RWPE1 (cell line): ENCODE measurements at regions not wholly inside any gene's neighbourhood (a gene's known extent, or its start where the extent isn't known, plus 50 kb on each side); places are given as distances from the start of the nearest gene placed in this dataset.

Experiments
- CTCF ChIA-PET: fragments of 350-600 bp; sonication (Branson Sonifier 250); formaldehyde crosslinking; extraction: SDS; loops from one replicate; lab custom pipeline; 2021; lab: Yijun Ruan, JAX
- POLR2A ChIA-PET: fragments of 400-600 bp; formaldehyde crosslinking; extraction: SDS; loops from one replicate; lab custom pipeline; 2020; ENCODE audit warnings: antibody characterized with exemption; ENCODE audit not compliant: low non-redundant PET; lab: Yijun Ruan, JAX
- DNase-seq: peaks from one replicate; pipeline ENCODE4 v3.0.0; 2012; ENCODE audit warnings: low spot score
- H3K27ac ChIP-seq: fragments of 450-650 bp; 2 replicates; pipeline ENCODE4 v1.5.1; 2017
- TF ChIP-seq, protein P1 (sequence below): fragments of 450-650 bp; conservative IDR thresholded peaks from 2 replicates; pipeline ENCODE4 v1.5.1; 2017; ENCODE audit warnings: low read depth, mild to moderate bottlenecking

DNA sequence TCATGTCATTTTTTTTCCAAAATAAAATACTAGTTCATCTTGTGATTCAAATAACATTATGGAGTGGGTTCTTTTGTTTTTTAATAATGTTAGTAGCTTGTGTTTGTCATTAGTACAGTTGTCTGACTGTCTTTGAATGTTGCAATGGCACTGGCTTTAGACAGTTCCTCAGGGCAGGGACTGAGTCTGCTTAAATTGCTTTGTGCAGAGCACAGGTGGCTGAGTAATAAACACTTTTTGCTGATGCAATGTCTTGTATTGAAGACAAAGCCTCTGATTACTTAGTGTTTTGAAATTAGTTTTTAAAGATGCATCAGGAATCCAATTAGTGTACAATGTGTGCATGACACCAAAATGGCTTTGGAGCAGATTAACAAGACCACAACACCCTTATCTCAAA lies 88.7 kb upstream of the PCDH9 start:
- no peak for DNase-seq
- TF ChIP-seq, protein P1, sequence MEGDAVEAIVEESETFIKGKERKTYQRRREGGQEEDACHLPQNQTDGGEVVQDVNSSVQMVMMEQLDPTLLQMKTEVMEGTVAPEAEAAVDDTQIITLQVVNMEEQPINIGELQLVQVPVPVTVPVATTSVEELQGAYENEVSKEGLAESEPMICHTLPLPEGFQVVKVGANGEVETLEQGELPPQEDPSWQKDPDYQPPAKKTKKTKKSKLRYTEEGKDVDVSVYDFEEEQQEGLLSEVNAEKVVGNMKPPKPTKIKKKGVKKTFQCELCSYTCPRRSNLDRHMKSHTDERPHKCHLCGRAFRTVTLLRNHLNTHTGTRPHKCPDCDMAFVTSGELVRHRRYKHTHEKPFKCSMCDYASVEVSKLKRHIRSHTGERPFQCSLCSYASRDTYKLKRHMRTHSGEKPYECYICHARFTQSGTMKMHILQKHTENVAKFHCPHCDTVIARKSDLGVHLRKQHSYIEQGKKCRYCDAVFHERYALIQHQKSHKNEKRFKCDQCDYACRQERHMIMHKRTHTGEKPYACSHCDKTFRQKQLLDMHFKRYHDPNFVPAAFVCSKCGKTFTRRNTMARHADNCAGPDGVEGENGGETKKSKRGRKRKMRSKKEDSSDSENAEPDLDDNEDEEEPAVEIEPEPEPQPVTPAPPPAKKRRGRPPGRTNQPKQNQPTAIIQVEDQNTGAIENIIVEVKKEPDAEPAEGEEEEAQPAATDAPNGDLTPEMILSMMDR: no peak
- CTCF ChIA-PET: no interaction called here
- no peak overlapping the region for H3K27ac ChIP-seq
- POLR2A ChIA-PET: no interaction called here

DNA sequence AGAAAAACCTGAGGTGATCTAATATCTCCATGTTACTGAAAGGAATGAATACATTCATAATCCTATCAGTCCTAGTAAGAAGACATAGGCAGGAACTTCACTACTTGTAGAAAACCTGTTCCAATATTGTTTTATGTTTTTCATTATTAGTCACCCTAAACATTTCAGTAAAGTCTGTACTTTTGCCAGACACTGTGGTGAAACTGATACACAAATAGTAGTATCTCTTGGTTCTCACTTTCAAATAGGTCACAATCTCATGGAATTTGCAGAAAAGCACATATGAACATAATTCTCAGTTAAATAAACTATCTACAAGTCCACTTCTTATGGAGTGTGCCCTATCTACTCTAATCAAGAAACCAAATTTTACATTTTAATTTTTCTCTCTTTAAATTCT lies 88.3 kb upstream of the PCDH9 start:
- no peak overlapping the region for H3K27ac ChIP-seq
- CTCF ChIA-PET: no interaction called here
- DNase-seq: no peak
- TF ChIP-seq, protein P1: no peak
- POLR2A ChIA-PET: no interaction called here

DNA sequence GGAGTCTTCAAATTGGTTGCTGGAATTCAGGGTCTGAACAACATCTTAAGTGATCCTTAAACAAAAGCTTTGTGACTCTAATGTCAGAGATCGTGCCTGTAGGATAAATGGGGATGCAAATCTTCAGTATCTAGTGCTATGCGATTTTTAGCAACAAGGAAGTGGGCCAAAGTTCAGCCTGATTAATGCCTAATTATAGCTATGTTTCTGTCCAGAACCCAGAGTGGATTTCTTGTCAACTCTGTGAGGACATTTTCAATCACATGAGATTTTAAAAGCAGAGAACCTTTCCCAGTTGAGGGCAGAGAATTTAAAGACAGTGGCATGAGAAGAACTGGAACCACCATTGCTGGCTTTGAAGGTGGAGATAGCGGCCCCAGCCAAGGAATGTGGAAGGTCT lies 84.3 kb upstream of the PCDH9 start:
- ChIA-PET POLR2A (no interaction called here), CTCF (no interaction called here)
- TF ChIP-seq, protein P1: no peak
- H3K27ac ChIP-seq: no peak overlapping the region
- no peak for DNase-seq

DNA sequence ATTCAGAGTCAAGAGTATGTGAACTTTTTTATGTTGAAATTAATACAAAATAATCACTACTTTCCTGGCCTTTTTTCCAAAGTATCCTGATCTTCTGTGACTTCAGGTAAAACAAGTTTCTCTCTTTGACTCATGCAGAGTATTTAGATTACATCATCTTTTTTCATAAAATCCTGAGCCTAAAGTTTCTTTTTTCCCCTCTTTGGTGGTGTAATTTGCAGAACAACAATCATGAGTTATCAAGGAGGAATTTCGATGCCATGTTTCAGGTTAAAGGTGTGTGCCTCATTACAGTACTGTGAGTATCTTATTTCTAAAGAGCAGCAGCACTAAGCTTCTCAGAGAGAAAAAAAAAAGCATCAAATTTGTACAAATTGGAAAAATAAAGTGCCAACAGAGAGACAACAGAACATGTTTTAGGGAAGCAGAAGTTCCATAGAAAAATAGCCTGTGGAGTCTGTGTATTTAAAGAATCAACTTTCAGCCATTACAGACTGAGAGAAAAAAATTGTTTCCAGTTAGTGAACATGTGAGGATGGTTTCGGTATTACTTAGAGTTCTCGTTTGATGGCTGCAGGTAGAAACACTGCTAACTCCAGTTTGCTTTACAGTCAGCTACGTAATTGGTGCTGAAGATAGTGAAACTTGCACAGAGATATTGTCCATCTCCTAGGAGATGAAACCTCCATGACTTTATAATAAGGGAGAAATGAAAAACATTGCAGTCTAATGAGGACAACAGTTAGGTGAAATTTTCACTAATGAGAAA lies 78.1 kb upstream of the PCDH9 start:
- POLR2A ChIA-PET: no interaction called here
- H3K27ac ChIP-seq: no peak overlapping the region
- peak; percentile 68 for DNase-seq
- TF ChIP-seq, protein P1: no peak
- CTCF ChIA-PET: no interaction called here

DNA sequence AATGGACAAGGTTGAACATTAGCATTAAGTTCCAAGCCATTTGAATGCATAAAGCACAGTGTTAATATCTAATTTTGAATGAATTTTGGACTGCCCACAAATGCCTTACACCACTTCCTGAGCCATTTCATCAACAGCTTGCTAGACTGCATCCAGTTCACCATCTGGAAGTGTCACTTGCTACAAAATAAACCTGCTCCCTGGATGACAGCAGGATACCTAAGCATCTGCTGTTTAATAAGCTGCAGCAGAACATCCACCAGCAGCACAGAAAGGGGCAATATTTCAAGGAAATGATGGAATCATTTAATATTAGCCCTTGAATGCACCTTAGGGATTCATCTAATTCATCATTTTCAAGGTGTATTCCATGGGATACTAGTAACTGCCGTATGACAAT lies 76.6 kb upstream of the PCDH9 start:
- TF ChIP-seq, protein P1: no peak
- ChIA-PET CTCF (no interaction called here), POLR2A (no interaction called here)
- DNase-seq: no peak
- no peak overlapping the region for H3K27ac ChIP-seq

DNA sequence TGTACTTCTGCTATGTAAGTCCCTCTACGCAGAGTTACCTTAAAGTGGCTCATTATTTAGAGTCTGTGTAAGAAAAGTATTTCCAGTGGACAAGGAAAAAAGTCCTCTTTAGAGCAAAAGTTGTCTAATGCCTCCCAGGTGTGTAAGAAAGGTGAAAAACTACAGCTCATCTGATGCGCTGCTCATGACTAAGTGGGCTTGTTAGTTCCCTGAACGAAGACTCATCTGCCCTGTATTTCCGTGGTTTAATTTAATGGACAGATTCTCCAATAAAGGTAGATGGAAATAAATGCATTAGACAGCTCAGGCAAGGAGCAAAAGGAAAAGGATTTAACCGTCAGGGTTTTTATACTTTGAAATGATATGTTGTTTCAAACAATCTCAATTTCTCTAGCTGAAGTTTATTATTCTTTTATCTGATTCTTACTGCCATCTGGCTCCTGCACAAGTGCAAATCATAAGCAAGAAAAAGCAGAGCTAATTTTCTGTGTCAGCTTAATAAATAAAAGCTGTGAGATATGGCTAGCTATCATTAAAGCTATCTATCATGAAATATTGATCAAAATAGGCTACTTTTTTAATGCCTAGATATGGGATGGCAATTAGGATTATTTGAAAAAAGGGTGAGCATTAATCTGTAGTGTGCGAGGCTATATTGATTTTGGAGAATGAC lies 73.7 kb upstream of the PCDH9 start:
- no peak for DNase-seq
- ChIA-PET POLR2A (no interaction called here), CTCF (no interaction called here)
- TF ChIP-seq, protein P1: no peak
- no peak overlapping the region for H3K27ac ChIP-seq
